Ovary (tissue), 3 donors: ENCODE measurements at regions not wholly inside any gene's neighbourhood (a gene's known extent, or its start where the extent isn't known, plus 50 kb on each side); places are given as distances from the start of the nearest gene placed in this dataset.
"Not testable (repeated sequence)": the region's sequence is repeated elsewhere in the genome, so short reads cannot be mapped to it uniquely, and the experiment has no call there.

Experiments
- POLR2A ChIP-seq: fragments of 450-650 bp; IDR thresholded peaks from one replicate; pipeline ENCODE4 v1.6.1; 2017; ENCODE audit warnings: antibody characterized with exemption, mild to moderate bottlenecking, moderate library complexity
- TF ChIP-seq, protein P1 (sequence below), 3 donors: fragments of 450-650 bp in 2 of 3; fragments of 200-600 bp in 1 of 3; IDR thresholded peaks; one replicate each; pipeline versions ENCODE4 v1.5.1 to v1.8.0; 2016 to 2022; ENCODE audit warnings: antibody characterized with exemption in 3 of 3, mild to moderate bottlenecking in 1 of 3
- donor health status: DM: no; HTN: no; CAD: no.

DNA sequence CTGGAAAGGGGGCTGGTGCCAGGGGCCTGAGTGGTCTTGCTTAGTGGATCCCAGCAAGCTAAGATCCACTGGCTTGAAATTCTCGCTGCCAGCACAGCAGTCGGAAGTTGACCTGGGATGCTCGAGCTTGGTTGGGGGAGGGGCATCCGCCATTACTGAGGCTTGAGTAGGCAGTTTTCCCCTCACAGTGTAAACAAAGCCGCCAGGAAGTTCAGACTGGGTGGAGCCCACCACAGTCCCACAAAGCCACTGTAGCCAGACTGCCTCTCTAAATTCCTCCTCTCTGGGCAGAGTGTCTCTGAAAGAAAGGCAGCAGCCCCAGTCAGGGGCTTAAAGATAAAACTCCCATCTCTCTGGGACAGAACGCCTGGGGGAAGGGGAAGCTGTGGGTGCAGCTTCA is 457.7 kb upstream of the SPRED2 start:
- not testable (repeated sequence) for TF ChIP-seq POLR2A
- TF ChIP-seq, protein P1, sequence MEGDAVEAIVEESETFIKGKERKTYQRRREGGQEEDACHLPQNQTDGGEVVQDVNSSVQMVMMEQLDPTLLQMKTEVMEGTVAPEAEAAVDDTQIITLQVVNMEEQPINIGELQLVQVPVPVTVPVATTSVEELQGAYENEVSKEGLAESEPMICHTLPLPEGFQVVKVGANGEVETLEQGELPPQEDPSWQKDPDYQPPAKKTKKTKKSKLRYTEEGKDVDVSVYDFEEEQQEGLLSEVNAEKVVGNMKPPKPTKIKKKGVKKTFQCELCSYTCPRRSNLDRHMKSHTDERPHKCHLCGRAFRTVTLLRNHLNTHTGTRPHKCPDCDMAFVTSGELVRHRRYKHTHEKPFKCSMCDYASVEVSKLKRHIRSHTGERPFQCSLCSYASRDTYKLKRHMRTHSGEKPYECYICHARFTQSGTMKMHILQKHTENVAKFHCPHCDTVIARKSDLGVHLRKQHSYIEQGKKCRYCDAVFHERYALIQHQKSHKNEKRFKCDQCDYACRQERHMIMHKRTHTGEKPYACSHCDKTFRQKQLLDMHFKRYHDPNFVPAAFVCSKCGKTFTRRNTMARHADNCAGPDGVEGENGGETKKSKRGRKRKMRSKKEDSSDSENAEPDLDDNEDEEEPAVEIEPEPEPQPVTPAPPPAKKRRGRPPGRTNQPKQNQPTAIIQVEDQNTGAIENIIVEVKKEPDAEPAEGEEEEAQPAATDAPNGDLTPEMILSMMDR (IDR thresholded peaks at IDR 0.05), result not testable (repeated sequence)
